HepG2 (cell line): ENCODE measurements at regions not wholly inside any gene's neighbourhood (a gene's known extent, or its start where the extent isn't known, plus 50 kb on each side); places are given as distances from the start of the nearest gene placed in this dataset.

Experiments
- MTA1 ChIP-seq: sonication (generic); formaldehyde crosslinking; IDR thresholded peaks from 2 replicates; pipeline ENCODE4 v1.4.0; 2020; ENCODE audit warnings: missing genetic modification reagents, mild to moderate bottlenecking, borderline replicate concordance
- ZNF775 ChIP-seq: sonication (generic); formaldehyde crosslinking; IDR thresholded peaks from 2 replicates; pipeline ENCODE4 v1.4.0; 2020; ENCODE audit warnings: missing genetic modification reagents, mild to moderate bottlenecking, moderate library complexity, borderline replicate concordance

GRCh38 chr6:34610819-34611477, 54.8 kb upstream of the SPDEF start:
- TF ChIP-seq ZNF775 (CRISPR knock-in tag) (no peak), MTA1 (CRISPR knock-in tag) (no peak)
